ENCODE measurements at regions not wholly inside any gene's neighbourhood (a gene's known extent, or its start where the extent isn't known, plus 50 kb on each side); places are given as distances from the start of the nearest gene placed in this dataset.
A peak's percentile ranks its signal among the peaks of the same experiment; 100 is the strongest.

- TF ChIP-seq KDM1A (IDR thresholded peaks at IDR 0.05; ENCODE audit: low read depth) (no peak), MAFK (IDR thresholded peaks at IDR 0.05; ENCODE audit: partially characterized antibody) (peak; percentile 11)
- FAIRE-seq, result no peak
These were observed 542.5 kb downstream of the SUCLG1 start for GRCh38 chr2:83916559-83916958.

GRCh38 chr2:83915381-83915780, 543.7 kb downstream of the SUCLG1 start:
- no peak overlapping the region for H3K4me2 ChIP-seq
- ChIA-PET CTCF (no interaction called here), POLR2A (no interaction called here)
- ATAC-seq, result no peak
- no peaks in the 10 kb centered on the region for H3K9me3 ChIP-seq
- DNase-seq (ENCODE audit: low read depth in 1 of 2, low spot score in 1 of 2), result no peak
- H3K27ac ChIP-seq, result no peak overlapping the region
- H3K4me3 ChIP-seq, result no peak overlapping the region
- H3K4me1 ChIP-seq, result no peaks in the 10 kb centered on the region
- TF ChIP-seq MAX (IDR thresholded peaks at IDR 0.05), result no peak
- no peak for FAIRE-seq

More at GRCh38 chr2:83916559-83916958, 542.5 kb downstream of the SUCLG1 start:
- Histone ChIP-seq H3K4me2 (no peak overlapping the region), H3K9me3 (no peaks in the 10 kb centered on the region), H3K4me3 (no peak overlapping the region), H3K27ac (no peak overlapping the region), H3K4me1 (no peaks in the 10 kb centered on the region)
- ChIA-PET CTCF (no interaction called here), POLR2A (no interaction called here)
- DNase-seq (ENCODE audit: low read depth in 1 of 2, low spot score in 1 of 2), result no peak
- no peak for ATAC-seq

- TF ChIP-seq SREBF2 (IDR thresholded peaks at IDR 0.05), result no peak
- TF ChIP-seq HMGXB4 (CRISPR knock-in tag; IDR thresholded peaks at IDR 0.05; ENCODE audit: borderline replicate concordance), result no peak
- no peak for TF ChIP-seq RNF2 (IDR thresholded peaks at IDR 0.05; ENCODE audit: borderline replicate concordance, low read depth)
- no peak for TF ChIP-seq MAX (IDR thresholded peaks at IDR 0.05)
- TF ChIP-seq ATOH8 (CRISPR knock-in tag; IDR thresholded peaks at IDR 0.05; ENCODE audit: low read depth), result no peak
- no peak for TF ChIP-seq POLR2A (IDR thresholded peaks at IDR 0.05; ENCODE audit: low read length)
- TF ChIP-seq ZC3H11A (IDR thresholded peaks at IDR 0.05), result no peak
- no peak for TF ChIP-seq CHD4 (IDR thresholded peaks at IDR 0.05; ENCODE audit: borderline replicate concordance)
- no peak for TF ChIP-seq CEBPB (IDR thresholded peaks at IDR 0.05)
- no peak for TF ChIP-seq E2F6 (IDR thresholded peaks at IDR 0.05; ENCODE audit: borderline replicate concordance, low read depth)
- TF ChIP-seq REST (IDR thresholded peaks at IDR 0.05), result no peak
- H3K4me1 ChIP-seq, result no peaks in the 10 kb centered on the region
- no peak for FAIRE-seq
- no peak overlapping the region for H3K4me2 ChIP-seq
- H3K4me3 ChIP-seq, result no peak overlapping the region
- no peak for ATAC-seq
- no peak for DNase-seq (ENCODE audit: low read depth in 1 of 2, low spot score in 1 of 2)
- ChIA-PET CTCF (no interaction called here), POLR2A (no interaction called here)
- no peak overlapping the region for H3K27ac ChIP-seq
- no peaks in the 10 kb centered on the region; the same call in 2 of the 3 replicates for H3K9me3 ChIP-seq
These were observed 550.3 kb downstream of the SUCLG1 start for GRCh38 chr2:83908750-83909149.

GRCh38 chr2:83901317-83901716, 557.8 kb downstream of the SUCLG1 start:
- no peaks in the 10 kb centered on the region for H3K9me3 ChIP-seq
- TF ChIP-seq HEYL (CRISPR knock-in tag; IDR thresholded peaks at IDR 0.05) (no peak), BCL3 (IDR thresholded peaks at IDR 0.05) (no peak), CTCF (IDR thresholded peaks at IDR 0.05) (no peak), CEBPB (IDR thresholded peaks at IDR 0.05) (no peak), HOXB13 (CRISPR knock-in tag; IDR thresholded peaks at IDR 0.05; ENCODE audit: low read depth) (no peak), SREBF2 (IDR thresholded peaks at IDR 0.05) (no peak), ZSCAN20 (CRISPR knock-in tag; IDR thresholded peaks at IDR 0.05) (no peak), ZC3H11A (IDR thresholded peaks at IDR 0.05) (no peak)
- no peak for ATAC-seq
- WGBS (ENCODE audit: missing lambda C conversion rate), result 12% methylated on average over 3 of the region's 3 CpGs
- no peak overlapping the region for H3K4me2 ChIP-seq
- DNase-seq (ENCODE audit: low read depth in 1 of 2, low spot score in 1 of 2), result no peak
- no peak for FAIRE-seq
- no peak overlapping the region for H3K27ac ChIP-seq
- CTCF ChIA-PET, result no interaction called here
- H3K4me1 ChIP-seq, result no peaks in the 10 kb centered on the region
- POLR2A ChIA-PET, result no interaction called here
- H3K4me3 ChIP-seq, result no peak overlapping the region
